GM18498 (cell line): ENCODE measurements at regions not wholly inside any gene's neighbourhood (a gene's known extent, or its start where the extent isn't known, plus 50 kb on each side); places are given as distances from the start of the nearest gene placed in this dataset.

Source experiments
- ATAC-seq: cut with Tn5 transposase; IDR thresholded peaks from one replicate; pipeline ENCODE4 v1.9.1; 2021; ENCODE audit warnings: mild to moderate bottlenecking, moderate library complexity; ENCODE audit not compliant: unreplicated experiment

- ATAC-seq, result no peak
These were observed 349.0 kb downstream of the PRL start for GRCh38 chr6:21947731-21948386.

- ATAC-seq, result no peak
These were observed 347.5 kb downstream of the PRL start for GRCh38 chr6:21949211-21949801.

- no peak for ATAC-seq
These were observed 344.5 kb downstream of the PRL start for GRCh38 chr6:21952367-21952766.

- ATAC-seq, result no peak
These were observed 342.7 kb downstream of the PRL start for GRCh38 chr6:21953831-21954801.

GRCh38 chr6:21955053-21955595 is 341.7 kb downstream of the PRL start:
- ATAC-seq, result no peak

GRCh38 chr6:21955951-21956350 is 340.9 kb downstream of the PRL start:
- no peak for ATAC-seq

GRCh38 chr6:21958428-21958827 is 338.4 kb downstream of the PRL start:
- ATAC-seq, result no peak

- no peak for ATAC-seq
These were observed 335.6 kb downstream of the PRL start for GRCh38 chr6:21961226-21961625.

- no peak for ATAC-seq
These were observed 331.8 kb downstream of the PRL start for GRCh38 chr6:21965016-21965415.

GRCh38 chr6:21965953-21966539 is 330.8 kb downstream of the PRL start:
- ATAC-seq, result no peak

- ATAC-seq, result no peak
These were observed 329.5 kb downstream of the PRL start for GRCh38 chr6:21967056-21967974.

- ATAC-seq, result no peak
These were observed 328.4 kb downstream of the PRL start for GRCh38 chr6:21968411-21968810.

- no peak for ATAC-seq
These were observed 327.6 kb downstream of the PRL start for GRCh38 chr6:21969192-21969591.

GRCh38 chr6:21970569-21971300 is 326.1 kb downstream of the PRL start:
- ATAC-seq, result no peak

- ATAC-seq, result no peak
These were observed 325.3 kb downstream of the PRL start for GRCh38 chr6:21971541-21971940.

GRCh38 chr6:21972516-21972915 is 324.3 kb downstream of the PRL start:
- ATAC-seq, result no peak

- ATAC-seq, result no peak
These were observed 319.5 kb downstream of the PRL start for GRCh38 chr6:21977346-21977745.

GRCh38 chr6:21981235-21981833 is 315.5 kb downstream of the PRL start:
- no peak for ATAC-seq

GRCh38 chr6:21984135-21984534 is 312.7 kb downstream of the PRL start:
- ATAC-seq, result no peak
